Activated B cell treated with CpG ODN at 0.5 μM for 24 hours (primary cell): ENCODE measurements at regions not wholly inside any gene's neighbourhood (a gene's known extent, or its start where the extent isn't known, plus 50 kb on each side); places are given as distances from the start of the nearest gene placed in this dataset.

Experiments used
- ATAC-seq: fragments of 200-7000 bp; cut with Tn5 transposase; one replicate; pipeline ENCODE4 v1.10.0; 2021; ENCODE audit warnings: low read depth, mild to moderate bottlenecking, moderate library complexity
- CTCF ChIA-PET: fragments of 350-600 bp; sonication (Branson Sonifier 250); formaldehyde crosslinking; loops from one replicate; lab custom pipeline; 2021; ENCODE audit warnings: antibody characterized with exemption; lab: Charles Lee
- POLR2A ChIA-PET: fragments of 350-600 bp; sonication (Branson Sonifier 250); formaldehyde crosslinking; loops from one replicate; lab custom pipeline; 2021; ENCODE audit warnings: antibody characterized with exemption; lab: Charles Lee
- DNase-seq: peaks from one replicate; pipeline ENCODE4 v3.0.0; 2022
- H3K27ac Mint-ChIP-seq: one replicate; pipeline ENCODE4 v1.8.0; 2020; ENCODE audit warnings: mixed read lengths
- H3K27me3 Mint-ChIP-seq: one replicate; pipeline ENCODE4 v1.8.0; 2021; ENCODE audit warnings: mixed read lengths
- H3K36me3 Mint-ChIP-seq: one replicate; pipeline ENCODE4 v1.8.0; 2021; ENCODE audit warnings: low read depth, mixed read lengths
- H3K4me1 Mint-ChIP-seq: one replicate; pipeline ENCODE4 v1.8.0; 2021; ENCODE audit warnings: mixed read lengths
- H3K4me3 Mint-ChIP-seq: one replicate; pipeline ENCODE4 v1.8.0; 2020; ENCODE audit warnings: mild to moderate bottlenecking, mixed read lengths
- H3K9me3 Mint-ChIP-seq: one replicate; pipeline ENCODE4 v1.8.0; 2020; ENCODE audit warnings: mixed read lengths
- CTCF ChIP-seq: fragments of 200-600 bp; IDR thresholded peaks from one replicate; pipeline ENCODE4 v1.8.0; 2022; ENCODE audit warnings: antibody characterized with exemption, mild to moderate bottlenecking
- intact Hi-C: fragments of 100-400 bp; cut with micrococcal nuclease; formaldehyde crosslinking; loops from one replicate; pipeline ENCODE4 v1.15.1; 2024

GRCh38 chr12:91913651-91914050 lies 232.0 kb downstream of the BTG1 start:
- H3K4me3 Mint-ChIP-seq, result no peak overlapping the region
- CTCF ChIA-PET, result no interaction called here
- H3K27me3 Mint-ChIP-seq, result no peaks in the 10 kb centered on the region

GRCh38 chr12:91913124-91913523 lies 232.5 kb downstream of the BTG1 start:
- intact Hi-C loops, result no loop called here
- Mint-ChIP-seq H3K36me3 (no peaks in the 10 kb centered on the region), H3K27me3 (no peaks in the 10 kb centered on the region), H3K27ac (no peak overlapping the region), H3K4me3 (no peak overlapping the region), H3K4me1 (no peaks in the 10 kb centered on the region), H3K9me3 (peaks cover 9% of the 10 kb centered on the region)
- POLR2A ChIA-PET, result no interaction called here
- CTCF ChIA-PET, result no interaction called here
- DNase-seq (no peak), ATAC-seq (no peak)
- TF ChIP-seq CTCF, result no peak

More at GRCh38 chr12:91913651-91914050, 232.0 kb downstream of the BTG1 start:
- H3K9me3 Mint-ChIP-seq, result peaks cover 4% of the 10 kb centered on the region
- TF ChIP-seq CTCF, result no peak
- intact Hi-C loops, result no loop called here
- POLR2A ChIA-PET, result no interaction called here
- ATAC-seq (no peak), DNase-seq (no peak)
- H3K36me3 Mint-ChIP-seq, result no peaks in the 10 kb centered on the region
- H3K4me1 Mint-ChIP-seq, result no peaks in the 10 kb centered on the region
- no peak overlapping the region for H3K27ac Mint-ChIP-seq

- CTCF ChIA-PET, result no interaction called here
- Mint-ChIP-seq H3K4me3 (no peak overlapping the region), H3K9me3 (peaks cover 9% of the 10 kb centered on the region), H3K27ac (no peak overlapping the region), H3K4me1 (peaks cover 3% of the 10 kb centered on the region), H3K36me3 (no peaks in the 10 kb centered on the region), H3K27me3 (no peaks in the 10 kb centered on the region)
- TF ChIP-seq CTCF, result no peak
- no peak for ATAC-seq
- intact Hi-C loops, result no loop called here
- no peak for DNase-seq
- POLR2A ChIA-PET, result no interaction called here
These were observed 233.5 kb downstream of the BTG1 start for GRCh38 chr12:91912178-91912577.

GRCh38 chr12:91910871-91911388 lies 234.7 kb downstream of the BTG1 start:
- no peak for DNase-seq
- Mint-ChIP-seq H3K27ac (no peak overlapping the region), H3K36me3 (no peaks in the 10 kb centered on the region), H3K9me3 (peaks cover 6% of the 10 kb centered on the region), H3K4me3 (no peak overlapping the region), H3K27me3 (no peaks in the 10 kb centered on the region), H3K4me1 (peaks cover 4% of the 10 kb centered on the region)
- intact Hi-C loops, result no loop called here
- CTCF ChIA-PET, result no interaction called here
- no peak for ATAC-seq
- POLR2A ChIA-PET, result no interaction called here
- no peak for TF ChIP-seq CTCF

- no peak overlapping the region for H3K4me3 Mint-ChIP-seq
- peaks cover 12% of the 10 kb centered on the region for H3K9me3 Mint-ChIP-seq
- DNase-seq, result no peak
- ChIA-PET POLR2A (no interaction called here), CTCF (no interaction called here)
- intact Hi-C loops, result no loop called here
- ATAC-seq, result no peak
- TF ChIP-seq CTCF, result no peak
- H3K36me3 Mint-ChIP-seq, result no peaks in the 10 kb centered on the region
- peaks cover 3% of the 10 kb centered on the region for H3K27me3 Mint-ChIP-seq
- H3K27ac Mint-ChIP-seq, result no peak overlapping the region
- peaks cover 8% of the 10 kb centered on the region for H3K4me1 Mint-ChIP-seq
These were observed 242.6 kb downstream of the BTG1 start for GRCh38 chr12:91902860-91903683.
